Activated naive CD8-positive, alpha-beta T cell treated with anti-CD3 and anti-CD28 coated beads, Interleukin-2, amount 50 U/mL, for 16 hours (primary cell): ENCODE measurements at regions not wholly inside any gene's neighbourhood (a gene's known extent, or its start where the extent isn't known, plus 50 kb on each side); places are given as distances from the start of the nearest gene placed in this dataset.
"Not testable (repeated sequence)": the region's sequence is repeated elsewhere in the genome, so short reads cannot be mapped to it uniquely, and the experiment has no call there.

ENCODE experiments used
- DNase-seq: peaks from one replicate; pipeline ENCODE4 v3.0.0-alpha.2; 2020; ENCODE audit warnings: low read depth, low spot score

DNA sequence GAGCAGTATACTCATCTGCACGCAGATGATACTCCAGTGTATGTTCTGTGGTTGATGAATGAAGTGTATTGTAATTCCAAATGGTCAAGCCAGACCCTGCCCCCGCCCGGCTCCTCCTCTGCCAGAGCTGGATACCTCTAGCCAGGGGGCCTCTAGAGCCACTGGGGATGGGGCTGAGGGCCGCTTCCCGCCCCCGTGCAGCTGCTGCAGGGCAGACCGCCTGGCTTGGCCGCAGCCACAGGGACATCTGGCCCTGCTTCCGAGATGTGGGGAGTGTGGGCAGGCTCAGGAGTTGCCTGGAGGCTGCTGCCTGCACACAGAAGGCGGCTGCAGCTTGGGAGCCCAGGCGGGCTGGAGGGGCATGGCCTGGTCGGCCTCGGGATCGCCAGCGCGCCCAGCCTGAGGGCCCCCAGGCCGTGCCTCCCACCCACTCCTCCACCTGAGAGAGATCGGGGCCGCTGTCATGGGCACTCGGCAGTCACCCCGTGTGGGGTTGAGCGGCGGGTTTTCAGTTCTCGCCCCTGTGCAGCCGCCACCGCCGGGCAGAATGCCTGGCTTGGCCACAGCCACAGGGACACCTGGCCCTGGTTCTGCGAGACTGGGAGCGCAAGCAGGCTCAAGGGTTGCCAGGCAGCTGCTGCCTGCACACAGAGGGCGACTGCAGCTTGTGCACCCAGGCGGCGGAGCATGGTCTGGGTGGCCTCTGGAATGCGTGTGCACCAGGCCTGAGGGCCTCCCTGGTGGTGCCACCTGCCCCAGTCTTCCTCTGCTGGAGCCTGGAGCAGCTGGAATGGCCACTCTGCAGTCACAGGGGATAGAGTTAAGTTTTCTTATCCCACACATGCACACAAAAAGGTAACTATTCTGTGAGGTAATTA, 1643.7 kb downstream of the SPATA31A7 start:
- DNase-seq: not testable (repeated sequence)

DNA sequence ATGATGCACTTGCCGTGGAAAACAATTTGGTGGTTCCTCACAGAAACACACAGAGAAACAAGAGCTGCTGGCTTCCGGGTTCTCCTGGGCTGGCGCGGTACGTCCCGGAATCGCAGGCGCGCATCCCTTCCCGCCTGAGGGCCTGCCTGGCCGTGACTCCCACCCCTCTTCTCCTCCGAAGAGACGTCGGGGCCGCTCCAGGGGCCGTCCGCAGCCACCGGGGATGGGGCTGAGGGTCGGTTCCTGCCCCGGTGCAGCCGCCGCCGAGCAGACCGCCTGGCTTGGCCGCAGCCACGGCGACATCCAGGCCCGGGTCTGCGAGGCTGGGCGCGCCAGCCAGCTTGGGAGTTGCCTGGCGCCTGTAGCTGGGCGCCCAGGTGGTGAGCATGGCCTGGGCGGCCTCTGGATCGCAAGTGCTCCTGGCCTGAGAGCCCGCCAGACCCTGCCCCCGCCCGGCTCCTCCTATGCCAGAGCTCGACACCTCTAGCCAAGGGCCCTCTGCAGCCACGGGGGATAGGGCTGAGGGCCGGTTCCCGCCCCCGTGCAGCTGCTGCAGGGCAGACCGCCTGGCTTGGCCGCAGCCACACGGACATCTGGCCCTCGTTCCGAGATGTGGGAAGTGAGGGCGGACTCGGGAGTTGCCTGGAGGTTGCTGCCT, 1647.5 kb downstream of the SPATA31A7 start:
- not testable (repeated sequence) for DNase-seq

DNA sequence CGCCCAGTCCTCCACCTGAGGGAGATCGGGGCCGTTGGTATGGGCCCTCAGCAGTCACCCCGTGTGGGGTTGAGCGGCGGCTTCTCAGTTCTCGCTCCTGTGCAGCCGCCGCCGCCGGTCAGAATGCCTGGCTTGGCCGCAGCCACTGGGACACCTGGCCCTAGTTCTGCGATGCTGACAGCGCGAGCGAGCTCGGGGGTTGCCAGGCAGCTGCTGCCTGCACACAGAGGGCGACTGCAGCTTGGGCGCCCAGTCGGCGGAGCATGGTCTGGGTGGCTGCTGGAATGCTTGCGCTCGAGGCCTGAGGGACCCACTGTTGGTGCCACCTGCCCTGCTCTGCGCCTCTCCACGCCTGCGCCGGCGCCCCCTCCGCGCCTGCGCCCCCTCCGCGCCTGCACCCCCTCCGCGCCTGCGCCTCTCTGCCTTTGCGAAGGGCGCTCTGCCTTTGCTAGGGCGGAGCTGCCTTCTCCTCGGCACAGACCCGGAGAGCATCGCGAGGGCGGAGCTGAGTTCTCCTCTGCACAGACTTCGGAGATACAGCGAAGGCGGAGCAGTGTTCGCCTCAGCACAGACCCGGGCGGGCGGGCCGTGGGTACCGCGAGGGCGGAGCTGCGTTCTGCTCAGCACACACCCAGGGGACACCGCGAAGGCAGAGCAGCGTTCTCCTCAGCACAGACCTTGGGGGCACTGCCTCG, 1648.3 kb downstream of the SPATA31A7 start:
- peak; percentile 79 for DNase-seq

DNA sequence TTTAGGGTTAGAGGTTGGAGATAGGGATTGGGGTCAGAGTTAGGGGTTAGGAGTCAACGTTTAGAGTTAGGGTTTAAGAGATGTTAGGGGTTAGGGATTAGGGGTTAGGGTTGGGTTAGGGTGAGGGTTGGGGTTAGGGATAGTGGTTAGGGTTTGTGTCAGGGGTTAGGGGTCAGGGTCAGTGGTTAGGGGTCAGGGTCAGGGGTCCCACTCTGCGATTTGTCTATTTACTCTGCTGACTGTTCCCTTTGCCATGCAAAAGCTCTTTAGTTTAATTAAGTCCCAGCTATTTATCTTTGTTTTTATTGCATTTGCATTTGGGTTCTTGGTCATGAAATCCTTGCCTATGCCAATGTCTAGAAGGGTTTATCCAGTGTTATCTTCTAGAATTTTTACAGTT, 1649.3 kb downstream of the SPATA31A7 start:
- not testable (repeated sequence) for DNase-seq

DNA sequence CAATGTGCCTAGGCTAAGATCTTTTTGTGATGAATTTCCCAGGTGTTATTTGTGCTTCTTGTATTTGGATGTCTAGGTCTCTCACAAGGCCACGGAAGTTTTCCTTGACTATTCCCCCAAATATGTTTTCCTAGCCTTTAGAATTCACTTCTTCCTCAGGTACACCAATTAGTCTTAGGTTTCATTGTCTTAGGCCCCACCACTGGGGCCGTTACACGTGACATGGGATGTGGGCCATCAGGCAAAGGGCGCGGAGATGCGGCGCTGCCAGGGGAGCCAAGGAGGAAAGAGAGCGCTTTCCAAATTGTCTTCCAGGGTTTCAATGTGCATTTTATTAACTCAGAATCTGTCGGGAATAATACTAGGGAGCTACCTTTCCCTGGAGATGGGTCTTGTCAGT, 1653.3 kb downstream of the SPATA31A7 start:
- not testable (repeated sequence) for DNase-seq

DNA sequence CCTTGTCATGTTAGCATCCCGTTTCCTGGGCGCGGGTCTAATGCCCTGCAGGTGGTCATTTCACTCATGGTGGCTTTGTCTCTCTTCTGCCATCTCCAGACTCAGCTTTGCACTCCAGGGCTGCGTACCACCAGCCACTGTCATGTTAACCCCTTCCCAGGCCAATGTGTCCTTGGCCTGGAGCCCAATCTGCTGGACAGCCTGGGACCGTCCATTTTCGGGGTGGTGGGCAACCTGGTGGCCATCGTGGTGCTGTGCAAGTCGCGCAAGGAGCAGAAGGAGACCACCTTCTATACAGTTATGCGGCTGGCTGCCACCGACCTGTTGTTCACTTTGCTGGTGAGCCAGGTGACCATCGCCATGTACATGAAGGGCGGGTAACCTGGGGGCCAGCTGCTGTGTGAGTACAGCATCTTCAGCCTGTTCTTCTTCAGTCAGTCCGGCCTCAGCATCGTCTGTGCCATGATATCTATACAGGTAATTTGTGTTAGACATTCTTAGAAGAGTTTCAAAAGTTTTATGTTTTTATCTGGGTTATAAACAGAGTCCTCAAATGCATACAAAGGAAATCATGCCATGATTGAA, 1654.0 kb downstream of the SPATA31A7 start:
- DNase-seq: not testable (repeated sequence)

DNA sequence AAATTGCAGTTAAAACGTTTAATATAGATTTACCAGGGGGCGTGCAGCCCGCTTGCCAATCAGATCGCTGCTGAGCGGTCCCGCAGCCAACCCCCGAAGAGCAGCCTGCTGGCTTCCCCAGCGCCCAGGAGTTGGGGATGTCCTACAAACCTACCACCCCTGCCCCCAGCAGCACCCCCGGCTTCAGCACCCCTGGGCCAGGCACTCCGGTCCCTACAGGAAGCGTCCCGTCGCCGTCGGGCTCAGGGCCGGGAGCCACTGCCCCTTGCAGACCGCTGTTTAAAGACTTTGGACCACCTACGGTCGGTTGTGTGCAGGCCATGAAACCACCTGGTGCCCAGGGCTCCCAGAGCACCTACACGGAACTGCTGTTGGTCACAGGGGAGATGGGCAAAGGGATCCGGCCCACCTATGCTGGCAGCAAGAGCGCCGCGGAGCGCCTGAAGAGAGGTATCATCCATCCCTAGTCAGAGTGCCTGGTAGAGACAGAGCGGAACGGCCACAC, 1654.9 kb downstream of the SPATA31A7 start:
- not testable (repeated sequence) for DNase-seq

DNA sequence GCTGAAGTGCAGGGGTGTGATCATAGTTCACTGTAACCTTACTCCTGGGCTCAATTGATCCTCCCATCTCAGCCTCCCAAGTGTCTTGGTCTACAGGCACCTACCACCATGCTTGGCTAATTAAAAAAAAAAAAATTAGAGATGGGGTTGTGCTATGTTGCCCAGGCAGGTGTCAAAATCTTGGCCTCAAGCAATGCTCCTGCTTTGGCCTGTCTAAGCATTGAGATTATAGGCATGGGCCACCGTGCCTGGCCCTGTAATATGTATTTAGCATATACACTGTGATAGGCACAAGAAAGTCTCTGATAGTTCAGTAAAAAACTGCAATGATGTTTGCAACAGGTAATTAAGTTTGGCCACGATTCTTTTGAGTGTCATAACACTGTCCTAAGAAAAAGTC, 1658.4 kb downstream of the SPATA31A7 start:
- not testable (repeated sequence) for DNase-seq

DNA sequence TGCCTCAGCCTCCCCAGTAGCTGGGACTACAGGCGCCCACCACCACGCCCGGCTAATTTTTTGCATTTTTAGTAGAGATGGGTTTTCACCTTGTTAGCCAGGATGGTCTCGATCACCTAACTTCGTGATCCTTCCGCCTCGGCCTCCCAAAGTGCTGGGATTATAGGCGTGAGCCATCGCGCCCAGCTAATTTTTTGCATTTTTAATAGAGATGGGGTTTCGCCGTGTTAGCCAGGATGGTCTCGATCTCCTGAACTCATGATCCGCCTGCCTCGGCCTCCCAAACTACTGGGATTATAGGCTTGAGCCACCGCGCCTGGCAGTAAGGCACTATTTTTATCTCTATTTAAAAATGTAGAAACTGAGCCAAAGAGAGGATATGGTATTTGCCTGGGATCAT, 1660.2 kb downstream of the SPATA31A7 start:
- not testable (repeated sequence) for DNase-seq

DNA sequence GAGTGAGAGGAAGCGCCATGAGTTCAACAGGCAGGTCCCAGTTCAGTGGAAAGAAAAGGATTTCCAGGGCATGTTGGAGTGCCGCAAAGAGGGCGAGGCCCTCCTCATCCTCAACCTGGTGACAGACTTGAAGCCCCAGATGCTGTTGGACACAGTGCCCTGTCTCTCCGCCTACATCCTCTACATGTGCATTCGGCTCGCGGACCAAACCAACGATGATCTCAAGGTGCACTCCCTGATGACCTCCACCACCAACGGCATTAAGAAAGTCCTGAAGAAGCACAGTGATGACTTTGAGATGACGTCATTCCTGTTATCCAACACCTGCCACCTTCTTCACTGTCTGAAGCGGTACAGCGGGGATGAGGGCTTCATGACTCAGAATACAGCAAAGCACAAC, 1667.4 kb downstream of the SPATA31A7 start:
- DNase-seq: not testable (repeated sequence)

DNA sequence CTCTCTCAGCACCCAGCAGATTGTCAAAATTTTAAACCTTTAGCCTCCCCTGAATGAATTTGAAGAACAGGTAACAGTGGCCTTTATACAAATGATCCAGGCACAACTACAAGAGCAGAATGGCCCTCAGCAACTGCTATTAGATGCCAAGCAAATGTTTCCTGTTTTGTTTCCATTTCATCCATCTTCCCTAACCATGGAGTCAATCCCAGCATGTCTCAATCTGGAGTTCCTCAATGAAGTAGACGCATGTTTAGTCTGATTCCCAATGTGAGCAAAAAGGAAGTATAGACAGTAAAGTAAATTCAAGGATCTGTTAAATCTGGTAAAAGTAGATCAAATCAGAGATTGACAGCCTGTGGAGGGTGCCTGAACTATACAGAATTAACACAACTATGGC, 1668.4 kb downstream of the SPATA31A7 start:
- not testable (repeated sequence) for DNase-seq

DNA sequence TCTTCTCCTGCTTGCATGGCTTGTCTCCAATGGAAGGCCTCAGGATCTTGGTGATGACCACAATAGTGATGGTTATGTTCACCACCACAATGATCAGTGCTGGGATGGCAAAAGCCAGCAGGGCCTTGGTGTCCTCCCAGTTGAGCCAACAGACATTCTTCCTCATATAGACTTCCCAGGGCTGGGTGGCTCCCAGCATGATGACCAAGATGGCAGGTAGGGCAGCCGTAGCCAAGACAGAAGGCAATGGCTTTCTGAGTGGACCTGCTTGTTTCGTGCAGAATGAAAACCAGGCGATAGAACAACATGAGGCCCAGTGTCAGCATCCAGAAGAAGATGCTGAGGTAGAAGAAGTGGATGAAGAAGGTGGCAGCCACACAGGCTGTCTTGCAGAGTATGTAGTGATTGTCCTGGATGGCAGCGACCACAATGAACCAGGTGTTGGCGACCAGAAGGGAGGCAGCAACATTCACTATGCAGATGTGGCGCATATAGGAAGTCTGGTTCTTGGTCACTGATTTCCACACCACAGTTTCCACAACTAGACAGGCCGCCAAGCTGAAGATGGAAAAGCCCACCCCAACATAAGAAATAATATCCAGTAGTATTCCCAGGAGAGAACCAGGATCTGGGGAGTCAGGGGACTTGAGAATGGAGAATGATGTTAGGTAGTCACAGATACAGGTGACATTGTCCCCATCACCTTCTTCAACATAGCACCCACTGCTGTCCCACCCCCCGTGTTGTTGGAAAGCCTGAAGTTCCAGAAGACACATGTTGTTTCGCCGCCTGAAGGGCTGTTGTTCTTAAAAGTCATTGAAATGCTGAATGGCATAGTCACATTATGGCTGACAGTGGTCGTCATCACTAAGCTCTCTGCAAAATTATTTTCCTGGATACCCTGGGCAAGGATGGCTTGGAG, 1671.4 kb downstream of the SPATA31A7 start:
- not testable (repeated sequence) for DNase-seq

DNA sequence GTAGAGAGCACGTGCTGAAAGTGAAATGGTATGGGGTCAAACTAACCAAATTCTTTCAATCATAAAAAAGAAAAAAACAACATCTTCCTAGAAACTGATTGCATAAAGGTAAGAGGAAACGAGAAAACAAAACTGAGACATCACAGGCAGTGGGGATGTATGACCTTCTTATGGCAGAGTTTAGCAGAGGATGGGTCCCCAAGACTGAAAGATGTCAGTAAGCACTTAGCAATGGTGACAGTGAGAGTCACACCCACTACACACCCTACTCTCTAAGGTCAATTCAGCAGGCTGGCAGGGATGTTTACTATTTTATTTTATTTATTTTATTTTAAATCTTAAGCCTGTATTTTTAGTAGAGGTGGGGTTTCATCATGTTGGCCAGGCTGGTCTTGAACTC, 1672.3 kb downstream of the SPATA31A7 start:
- DNase-seq: not testable (repeated sequence)

DNA sequence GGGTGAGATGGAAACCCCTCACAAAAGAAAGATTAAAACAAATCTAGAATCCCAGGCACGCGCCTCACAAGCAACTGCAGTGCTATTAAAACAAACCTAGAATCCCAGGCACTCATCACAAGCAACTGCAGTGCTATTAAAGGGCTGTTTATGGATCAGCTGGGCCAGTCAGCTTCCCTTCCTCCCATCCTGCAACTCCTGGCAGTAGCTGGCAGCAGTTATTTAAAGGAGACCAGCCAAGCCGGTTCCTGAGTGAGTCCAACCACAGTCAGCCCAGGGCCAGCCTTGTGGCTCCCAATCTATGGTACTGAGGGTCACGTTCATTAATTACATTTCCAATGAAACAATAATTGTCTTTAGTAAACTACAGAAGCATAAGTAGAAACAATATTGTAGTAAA, 1673.5 kb downstream of the SPATA31A7 start:
- DNase-seq: not testable (repeated sequence)

DNA sequence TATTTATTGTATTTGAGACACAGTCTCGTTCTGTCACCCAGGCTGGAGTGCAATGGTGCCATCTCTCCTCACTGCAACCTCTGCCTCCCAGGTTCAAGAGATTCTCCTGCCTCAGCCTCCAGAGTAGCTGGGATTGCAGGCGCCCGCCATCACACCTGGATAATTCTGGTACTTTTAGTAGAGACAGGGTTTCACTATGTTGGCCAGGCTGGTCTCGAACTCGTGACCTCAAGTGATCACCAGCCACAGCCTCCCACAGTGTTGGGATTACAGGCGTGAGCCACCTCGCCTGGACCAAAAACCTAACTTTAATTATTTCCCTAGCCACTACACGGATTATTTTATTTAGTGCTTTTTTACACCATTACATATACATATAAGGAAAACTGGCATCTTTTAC, 1674.0 kb downstream of the SPATA31A7 start:
- not testable (repeated sequence) for DNase-seq

DNA sequence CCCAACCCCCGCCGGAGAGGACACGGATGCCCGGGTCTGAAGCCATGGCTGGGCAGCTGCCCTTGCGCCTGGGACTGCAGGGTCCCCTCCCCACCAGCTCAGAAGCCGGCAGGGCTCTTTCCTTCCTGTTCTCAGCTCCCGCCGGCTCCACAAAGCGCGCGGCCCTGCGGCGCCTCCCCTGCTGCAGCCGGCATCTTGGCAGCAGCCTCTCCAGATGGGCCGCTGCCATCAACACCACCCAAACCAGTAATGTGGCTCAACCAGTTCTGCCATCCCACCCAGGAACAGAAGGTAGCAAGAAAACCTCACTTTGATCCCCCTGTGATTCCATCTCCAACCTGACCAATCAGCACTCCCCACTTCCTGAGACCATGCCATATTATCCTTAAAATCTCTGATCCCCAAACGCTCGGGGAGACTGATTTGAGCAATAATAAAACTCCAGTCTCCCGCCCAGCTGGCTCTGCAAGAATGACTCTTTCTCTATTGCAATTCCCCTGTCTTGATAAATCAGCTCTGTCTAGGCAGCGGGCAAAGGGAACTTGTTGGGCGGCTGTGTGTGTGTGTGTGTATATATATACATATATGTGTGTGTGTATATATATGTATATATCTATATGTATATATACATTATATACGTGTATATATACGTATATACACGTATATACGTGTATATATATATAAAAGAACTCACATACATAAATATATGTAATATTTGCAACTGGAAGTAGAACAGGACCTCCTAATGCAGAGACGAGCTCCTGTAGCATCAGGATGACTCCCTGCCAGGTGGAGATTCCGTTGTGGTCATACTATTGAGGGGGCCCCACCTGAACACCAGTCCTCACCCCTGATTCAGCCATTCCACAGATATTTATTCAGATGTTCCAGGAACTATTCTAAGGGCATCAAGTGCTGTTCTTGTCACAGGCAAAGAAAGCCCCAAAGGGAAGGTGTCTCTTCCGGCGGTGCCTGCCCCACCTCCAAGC, 1674.9 kb downstream of the SPATA31A7 start:
- DNase-seq: not testable (repeated sequence)

DNA sequence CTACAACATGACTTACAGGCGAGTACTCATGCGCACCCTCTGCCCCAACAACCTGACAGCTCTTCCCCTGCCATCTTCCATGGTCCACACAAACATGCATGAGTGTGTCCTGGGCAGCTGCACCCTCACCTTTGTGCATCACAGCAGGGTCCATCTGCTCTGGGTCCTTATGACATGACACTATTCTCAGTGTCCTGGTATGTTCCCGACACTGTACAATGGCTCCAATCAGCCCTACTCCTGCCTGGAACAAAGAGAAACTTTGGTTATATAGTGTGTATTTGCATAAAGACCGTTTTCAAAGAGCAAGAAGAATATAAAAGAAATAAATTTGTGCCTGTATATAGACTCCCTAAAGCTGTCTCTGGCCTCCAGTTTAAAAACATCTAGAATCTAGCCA, 1679.2 kb downstream of the SPATA31A7 start:
- not testable (repeated sequence) for DNase-seq

DNA sequence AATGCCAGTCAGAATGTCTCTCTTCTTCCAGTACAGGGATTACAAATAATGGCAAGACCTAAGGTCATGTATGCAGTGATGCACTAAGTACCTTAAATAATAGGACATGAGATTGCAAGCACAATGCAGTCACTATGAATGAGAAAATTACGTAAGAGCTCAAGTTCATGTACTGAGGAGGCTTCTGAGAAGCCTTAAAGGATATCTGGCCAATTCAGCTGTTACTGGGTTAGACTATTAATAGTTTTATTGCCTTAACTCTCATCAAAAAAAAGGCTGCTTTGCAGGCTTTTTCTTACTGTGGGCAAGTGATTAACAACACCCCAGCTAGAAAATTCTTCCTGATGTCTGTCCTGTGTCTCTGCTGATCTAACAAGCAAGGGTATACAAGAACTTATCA, 1681.9 kb downstream of the SPATA31A7 start:
- DNase-seq: not testable (repeated sequence)

DNA sequence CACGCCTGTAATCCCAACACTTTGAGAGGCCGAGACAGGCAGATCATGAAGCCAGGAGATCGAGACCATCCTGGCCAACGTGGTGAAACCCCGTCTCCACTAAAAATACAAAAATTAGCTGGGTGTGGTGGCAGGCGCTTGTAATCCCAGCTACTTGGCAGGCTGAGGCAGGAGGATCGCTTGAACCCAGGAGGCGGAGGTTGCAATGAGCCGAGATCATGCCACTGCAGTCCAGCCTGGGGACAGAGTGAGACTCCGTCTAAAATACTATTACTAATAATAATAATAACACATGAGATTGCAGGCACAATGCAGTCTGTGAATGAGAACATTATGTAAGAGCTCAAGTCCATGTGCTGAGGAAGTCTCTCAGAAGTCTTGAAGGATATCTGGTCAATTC, 1684.4 kb downstream of the SPATA31A7 start:
- DNase-seq: not testable (repeated sequence)
